Fibroblast of villous mesenchyme (primary cell): ENCODE measurements at regions not wholly inside any gene's neighbourhood (a gene's known extent, or its start where the extent isn't known, plus 50 kb on each side); places are given as distances from the start of the nearest gene placed in this dataset.

ENCODE experiments used
- DNase-seq: peaks from one replicate; pipeline ENCODE4 v3.0.0-alpha.2; 2010; ENCODE audit warnings: low read depth
- H3K4me3 ChIP-seq: 2 replicates; pipeline ENCODE4 v1.5.1; 2011; ENCODE audit warnings: low read depth, mild to moderate bottlenecking, low read length
- TF ChIP-seq, protein P1 (sequence below): IDR thresholded peaks from 2 replicates; pipeline ENCODE4 v1.5.1; 2012; ENCODE audit warnings: low read depth, mild to moderate bottlenecking, low read length; ENCODE audit not compliant: insufficient read depth

DNA sequence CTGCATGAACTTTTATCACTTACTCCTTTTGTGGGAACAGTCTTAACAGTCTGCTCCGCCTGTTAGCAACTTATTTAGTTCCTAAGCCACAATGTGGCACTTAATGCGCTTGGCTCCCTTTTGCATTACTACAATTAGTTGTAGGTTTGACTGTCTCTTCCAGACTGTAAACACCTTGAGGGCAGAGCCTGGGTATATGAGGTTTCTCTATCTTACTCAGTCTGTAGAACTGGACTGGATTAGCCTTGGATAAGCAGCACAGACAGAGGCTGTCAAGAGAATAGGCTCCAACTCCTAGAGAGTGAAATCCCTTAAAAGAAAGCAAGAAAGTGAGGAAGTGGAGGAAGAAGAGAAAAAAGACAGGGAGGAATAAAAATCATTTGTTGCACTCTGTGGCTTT, 268.3 kb upstream of the MAF start:
- DNase-seq = no peak
- TF ChIP-seq, protein P1, sequence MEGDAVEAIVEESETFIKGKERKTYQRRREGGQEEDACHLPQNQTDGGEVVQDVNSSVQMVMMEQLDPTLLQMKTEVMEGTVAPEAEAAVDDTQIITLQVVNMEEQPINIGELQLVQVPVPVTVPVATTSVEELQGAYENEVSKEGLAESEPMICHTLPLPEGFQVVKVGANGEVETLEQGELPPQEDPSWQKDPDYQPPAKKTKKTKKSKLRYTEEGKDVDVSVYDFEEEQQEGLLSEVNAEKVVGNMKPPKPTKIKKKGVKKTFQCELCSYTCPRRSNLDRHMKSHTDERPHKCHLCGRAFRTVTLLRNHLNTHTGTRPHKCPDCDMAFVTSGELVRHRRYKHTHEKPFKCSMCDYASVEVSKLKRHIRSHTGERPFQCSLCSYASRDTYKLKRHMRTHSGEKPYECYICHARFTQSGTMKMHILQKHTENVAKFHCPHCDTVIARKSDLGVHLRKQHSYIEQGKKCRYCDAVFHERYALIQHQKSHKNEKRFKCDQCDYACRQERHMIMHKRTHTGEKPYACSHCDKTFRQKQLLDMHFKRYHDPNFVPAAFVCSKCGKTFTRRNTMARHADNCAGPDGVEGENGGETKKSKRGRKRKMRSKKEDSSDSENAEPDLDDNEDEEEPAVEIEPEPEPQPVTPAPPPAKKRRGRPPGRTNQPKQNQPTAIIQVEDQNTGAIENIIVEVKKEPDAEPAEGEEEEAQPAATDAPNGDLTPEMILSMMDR = no peak
- H3K4me3 ChIP-seq = no peak overlapping the region

DNA sequence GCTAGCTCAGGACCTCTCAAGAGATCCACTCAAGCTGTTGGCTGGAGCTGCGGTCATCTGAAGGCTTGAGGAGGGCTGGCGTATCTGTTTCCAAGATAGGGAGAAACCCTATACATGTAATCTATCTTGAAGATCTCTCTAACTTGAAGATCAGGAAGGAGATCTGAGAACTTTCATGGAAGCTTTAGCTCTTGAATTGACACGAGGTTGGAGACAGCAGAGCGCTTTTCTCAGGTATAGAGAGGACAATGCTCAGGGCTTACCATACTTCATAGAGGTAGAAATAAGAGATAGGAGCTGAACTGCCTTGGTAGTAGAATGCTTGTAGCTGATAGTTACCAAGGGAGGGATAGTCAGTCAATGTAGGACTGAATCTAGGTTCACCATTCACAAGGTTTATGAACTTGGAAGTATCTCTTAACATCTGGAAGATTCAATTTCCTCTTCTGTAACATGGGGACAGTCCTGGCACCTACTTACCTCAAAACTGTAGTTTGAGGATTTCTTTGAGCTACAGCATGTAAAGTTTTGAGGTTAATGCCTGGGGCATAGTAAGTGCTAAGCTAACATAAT, 267.0 kb upstream of the MAF start:
- DNase-seq = no peak
- TF ChIP-seq, protein P1 = no peak
- no peak overlapping the region for H3K4me3 ChIP-seq

DNA sequence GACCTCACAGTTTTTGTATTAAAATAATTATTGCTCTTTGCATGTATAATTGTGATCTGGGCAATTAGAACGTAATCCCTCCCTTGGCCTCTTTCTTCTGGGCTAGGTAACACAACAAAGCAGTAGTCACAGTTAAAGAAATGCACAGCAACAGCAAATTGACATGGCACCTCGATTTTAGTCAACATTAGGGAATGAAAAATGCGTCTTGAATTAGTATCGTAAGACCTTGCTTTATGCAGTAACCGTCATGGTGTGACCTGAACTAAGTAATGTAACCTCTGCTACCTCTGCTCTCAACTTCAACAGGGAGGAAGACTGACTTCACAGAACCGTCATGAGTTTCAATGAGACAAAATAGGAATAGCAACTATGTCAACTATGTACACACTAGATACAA, 265.4 kb upstream of the MAF start:
- DNase-seq = no peak
- H3K4me3 ChIP-seq = no peak overlapping the region
- TF ChIP-seq, protein P1 = no peak

DNA sequence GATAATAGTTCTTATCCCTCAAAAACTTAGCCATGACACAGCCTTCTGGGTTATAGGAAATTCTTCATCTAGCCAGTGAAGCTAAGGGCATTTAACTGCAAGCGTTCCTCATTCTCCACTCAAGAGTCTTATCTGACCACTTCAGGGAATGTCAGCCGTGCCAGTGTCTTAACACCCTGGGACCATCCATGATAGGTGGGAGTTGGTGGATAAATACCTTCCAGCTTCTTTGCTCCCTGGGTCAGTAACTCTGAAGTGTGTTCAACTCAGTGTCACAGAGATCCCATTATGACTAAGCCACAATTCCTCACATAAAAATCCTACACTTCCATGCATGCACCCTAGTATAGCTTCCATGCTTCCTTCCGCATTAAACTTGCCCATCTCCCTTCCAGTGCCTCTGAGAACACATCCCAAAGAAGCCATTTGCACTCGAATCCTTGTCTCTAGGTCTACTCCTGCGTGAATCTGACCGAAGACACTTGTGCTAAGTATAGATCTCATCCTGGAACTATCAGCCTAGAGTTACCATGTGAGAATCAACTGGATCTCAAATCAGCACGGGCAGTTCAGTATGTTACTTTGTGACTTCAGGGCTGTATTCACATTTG, 264.3 kb upstream of the MAF start:
- H3K4me3 ChIP-seq = no peak overlapping the region
- DNase-seq = no peak
- TF ChIP-seq, protein P1 = no peak

DNA sequence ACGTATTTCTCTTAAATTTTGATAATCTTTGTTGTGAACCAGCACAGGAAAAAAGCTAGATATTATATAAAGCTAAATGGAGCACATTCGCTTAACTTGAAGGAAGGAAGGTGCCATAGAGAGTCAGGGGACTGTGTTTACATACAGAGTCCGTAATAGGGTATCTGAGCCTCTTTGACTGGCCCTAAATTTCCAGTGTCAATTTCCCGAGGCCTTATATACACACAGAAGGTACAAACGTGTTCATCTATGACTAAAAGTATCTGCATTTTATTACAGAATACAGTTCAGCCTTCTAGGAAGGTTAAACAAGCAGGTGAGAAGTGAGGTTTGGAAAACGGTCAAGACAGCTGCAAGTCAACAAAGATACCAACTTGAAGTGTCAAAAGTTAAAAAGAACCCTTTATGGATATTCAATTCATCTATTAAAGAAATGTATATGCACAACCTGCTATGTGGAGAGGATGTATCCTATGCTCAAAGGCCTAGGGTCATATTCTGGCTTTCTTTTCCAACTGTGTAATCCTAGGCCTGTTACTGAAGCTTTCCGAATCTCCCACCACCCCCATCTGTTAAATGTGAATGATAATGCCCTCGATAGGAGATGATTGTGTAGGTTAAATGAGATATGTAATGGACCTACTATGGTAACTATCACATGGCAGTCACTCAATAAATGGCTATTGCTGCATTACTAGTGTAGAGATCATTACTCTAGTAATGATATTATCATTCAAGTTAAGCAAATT, 263.7 kb upstream of the MAF start:
- TF ChIP-seq, protein P1 = no peak
- no peak for DNase-seq
- no peak overlapping the region for H3K4me3 ChIP-seq

DNA sequence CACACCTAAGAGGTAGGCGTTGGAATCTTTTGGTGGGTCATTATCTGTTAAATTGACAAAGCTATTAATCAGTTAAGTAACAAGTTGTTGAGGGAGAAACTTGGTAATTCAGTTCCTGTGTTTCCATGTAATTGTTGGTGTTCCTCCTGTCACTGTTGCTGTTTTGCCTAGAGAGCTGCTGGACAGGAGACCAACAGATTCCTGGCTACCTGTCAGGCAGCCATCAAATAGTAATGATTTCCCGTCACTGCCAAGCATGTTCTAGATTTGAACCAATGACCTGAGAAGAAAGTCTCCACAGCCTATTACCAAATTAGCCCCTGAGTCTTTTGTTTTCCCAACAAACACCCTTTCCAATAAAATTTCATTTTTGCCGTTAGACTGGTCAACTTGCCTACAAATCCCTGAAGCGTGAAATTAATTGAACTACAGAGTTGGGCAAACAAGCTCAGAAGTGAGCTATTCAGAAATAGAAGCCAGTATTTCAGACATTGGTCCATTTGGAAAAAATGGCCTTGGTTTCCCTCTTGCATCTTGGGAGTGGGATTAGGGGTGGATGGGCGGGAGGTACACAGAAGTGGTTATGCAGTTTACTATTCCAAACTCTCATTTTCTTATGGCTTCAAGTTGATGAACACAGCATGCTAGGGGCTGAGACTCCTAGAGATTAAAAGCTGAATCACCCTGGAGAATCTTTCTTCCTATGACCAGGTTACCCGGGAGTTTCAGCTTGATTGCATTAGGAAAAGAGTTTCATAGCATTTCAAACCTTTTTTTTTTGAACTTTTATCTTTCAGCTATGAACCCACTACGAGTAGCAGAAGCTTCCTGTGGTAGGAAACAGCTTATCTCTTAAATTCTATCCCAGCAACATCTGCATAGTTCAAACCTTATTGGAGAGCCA, 262.8 kb upstream of the MAF start:
- TF ChIP-seq, protein P1 = no peak
- DNase-seq = no peak
- no peak overlapping the region for H3K4me3 ChIP-seq
